Activated CD8-positive, alpha-beta memory T cell treated with anti-CD3 and anti-CD28 coated beads, Interleukin-2, amount 50 U/mL, for 4 hours (primary cell): ENCODE measurements at regions not wholly inside any gene's neighbourhood (a gene's known extent, or its start where the extent isn't known, plus 50 kb on each side); places are given as distances from the start of the nearest gene placed in this dataset.

Experiments used
- DNase-seq: peaks from one replicate; pipeline ENCODE4 v3.0.0-alpha.2; 2020

GRCh38 chr2:195606179-195606578, 50.8 kb upstream of the SLC39A10 start:
- no peak for DNase-seq

GRCh38 chr2:195604706-195605105, 52.3 kb upstream of the SLC39A10 start:
- DNase-seq, result no peak

- DNase-seq, result no peak
Observed at GRCh38 chr2:195603998-195604397, 53.0 kb upstream of the SLC39A10 start.

- DNase-seq, result no peak
Observed at GRCh38 chr2:195603408-195603807, 53.6 kb upstream of the SLC39A10 start.

GRCh38 chr2:195602687-195603086, 54.3 kb upstream of the SLC39A10 start:
- DNase-seq, result no peak

GRCh38 chr2:195601361-195601760, 55.7 kb upstream of the SLC39A10 start:
- DNase-seq, result no peak

- DNase-seq, result no peak
Observed at GRCh38 chr2:195600778-195601177, 56.2 kb upstream of the SLC39A10 start.

GRCh38 chr2:195596840-195597239, 60.2 kb upstream of the SLC39A10 start:
- no peak for DNase-seq

- no peak for DNase-seq
Observed at GRCh38 chr2:195595825-195596224, 61.2 kb upstream of the SLC39A10 start.

- no peak for DNase-seq
Observed at GRCh38 chr2:195594919-195595694, 61.9 kb upstream of the SLC39A10 start.

GRCh38 chr2:195594248-195594647, 62.8 kb upstream of the SLC39A10 start:
- no peak for DNase-seq

GRCh38 chr2:195592105-195592504, 64.9 kb upstream of the SLC39A10 start:
- no peak for DNase-seq

- DNase-seq, result no peak
Observed at GRCh38 chr2:195590861-195591205, 66.2 kb upstream of the SLC39A10 start.

GRCh38 chr2:195590199-195590860, 66.7 kb upstream of the SLC39A10 start:
- no peak for DNase-seq

- DNase-seq, result no peak
Observed at GRCh38 chr2:195587966-195588365, 69.1 kb upstream of the SLC39A10 start.

- no peak for DNase-seq
Observed at GRCh38 chr2:195586062-195586714, 70.8 kb upstream of the SLC39A10 start.

GRCh38 chr2:195582188-195582587, 74.8 kb upstream of the SLC39A10 start:
- DNase-seq, result no peak

- no peak for DNase-seq
Observed at GRCh38 chr2:195579776-195580555, 77.1 kb upstream of the SLC39A10 start.

- DNase-seq, result no peak
Observed at GRCh38 chr2:195575879-195576401, 81.1 kb upstream of the SLC39A10 start.

- no peak for DNase-seq
Observed at GRCh38 chr2:195575016-195575415, 82.0 kb upstream of the SLC39A10 start.

- DNase-seq, result no peak
Observed at GRCh38 chr2:195574312-195574711, 82.7 kb upstream of the SLC39A10 start.

- no peak for DNase-seq
Observed at GRCh38 chr2:195572895-195573683, 83.9 kb upstream of the SLC39A10 start.
